Upper lobe of left lung (tissue), 6 donors: ENCODE measurements at regions not wholly inside any gene's neighbourhood (a gene's known extent, or its start where the extent isn't known, plus 50 kb on each side); places are given as distances from the start of the nearest gene placed in this dataset.

Source experiments
- ATAC-seq, 2 donors: fragments of 200-7000 bp; cut with Tn5 transposase; one replicate each; pipeline ENCODE4 v1.9.1; 2022; ENCODE audit warnings: mild to moderate bottlenecking in 2 of 2, moderate library complexity in 2 of 2; ENCODE audit not compliant: low FRiP score in 2 of 2
- DNase-seq, 2 donors: peaks; one replicate each; pipeline ENCODE4 v3.0.0-alpha.2; 2019 to 2020
- H3K27ac ChIP-seq, 4 donors: fragments of 200-600 bp; sonication (generic); one replicate each; pipeline ENCODE4 v1.5.1; 2016 to 2019
- H3K27me3 ChIP-seq, 4 donors: fragments of 200-600 bp; sonication (generic); one replicate each; pipeline ENCODE4 v1.5.1; 2017 to 2019
- H3K36me3 ChIP-seq, 4 donors: fragments of 200-600 bp; sonication (generic); one replicate each; pipeline ENCODE4 v1.5.1; 2016 to 2019
- H3K4me1 ChIP-seq, 4 donors: fragments of 200-600 bp; sonication (generic); one replicate each; pipeline ENCODE4 v1.5.1; 2018 to 2019
- H3K4me3 ChIP-seq, 4 donors: fragments of 200-600 bp; sonication (generic); one replicate each; pipeline ENCODE4 v1.5.1; 2017 to 2019; ENCODE audit warnings: mild to moderate bottlenecking in 2 of 4, moderate library complexity in 1 of 4
- H3K9me3 ChIP-seq, 4 donors: fragments of 200-600 bp; sonication (generic); one replicate each; pipeline ENCODE4 v1.5.1; 2018 to 2019
- CTCF ChIP-seq, 6 experiments: fragments of 450-650 bp in 4 of 6; fragments of 200-600 bp in 2 of 6; sonication (generic) in 2 of 6; IDR thresholded peaks; one replicate each; pipeline ENCODE4 v1.5.1; 2016 to 2019; ENCODE audit warnings: antibody characterized with exemption in 6 of 6
- EP300 ChIP-seq, 4 donors: sonication (generic); formaldehyde crosslinking; IDR thresholded peaks; one replicate each; pipeline ENCODE4 v1.5.1; 2017; ENCODE audit warnings: antibody characterized with exemption in 4 of 4, control low read depth in 2 of 4
- POLR2A ChIP-seq, 4 donors: fragments of 450-650 bp; IDR thresholded peaks; one replicate each; pipeline ENCODE4 v1.5.1; 2016 to 2017; ENCODE audit warnings: antibody characterized with exemption in 4 of 4, mild to moderate bottlenecking in 2 of 4
- POLR2AphosphoS5 ChIP-seq, 2 donors: sonication (generic); formaldehyde crosslinking; IDR thresholded peaks; one replicate each; pipeline ENCODE4 v1.5.1; 2017; ENCODE audit warnings: antibody characterized with exemption in 2 of 2
- WGBS, 2 donors: methylation state at CpG; one replicate each; pipeline ENCODE4 v1.1.5; 2017 to 2018; 5-methylcytosine and 5-hydroxymethylcytosine counted together
- donor health status: DM: no; HTN: no; CAD: no; lungs with moderate emphysema.
- donor health status: DM: no; HTN: yes; CAD: no; lungs with severe emphysema.

GRCh38 chr12:85557850-85558249 lies 277.8 kb downstream of the ALX1 start:
- Histone ChIP-seq H3K9me3 (no peaks in the 10 kb centered on the region), H3K27me3 (no peaks in the 10 kb centered on the region), H3K36me3 (no peaks in the 10 kb centered on the region), H3K27ac (no peak overlapping the region), H3K4me1 (no peaks in the 10 kb centered on the region), H3K4me3 (no peak overlapping the region)
- no peak for ATAC-seq
- no peak for DNase-seq
- 79 to 95% methylated on average over 1 of the region's 1 CpG for WGBS, 2 donors
- no peak for TF ChIP-seq POLR2AphosphoS5 (IDR thresholded peaks at IDR 0.05)
- TF ChIP-seq POLR2A (IDR thresholded peaks at IDR 0.05): no peak
- no peak for TF ChIP-seq EP300 (IDR thresholded peaks at IDR 0.05)
- TF ChIP-seq CTCF (IDR thresholded peaks at IDR 0.05): no peak

GRCh38 chr12:85558684-85559083 lies 277.5 kb downstream of the RASSF9 start:
- no peaks in the 10 kb centered on the region for H3K9me3 ChIP-seq
- TF ChIP-seq POLR2AphosphoS5 (IDR thresholded peaks at IDR 0.05) (no peak), POLR2A (IDR thresholded peaks at IDR 0.05) (no peak), EP300 (IDR thresholded peaks at IDR 0.05) (no peak), CTCF (IDR thresholded peaks at IDR 0.05) (no peak)
- H3K27me3 ChIP-seq: no peaks in the 10 kb centered on the region
- no peaks in the 10 kb centered on the region for H3K36me3 ChIP-seq
- H3K27ac ChIP-seq: no peak overlapping the region
- no peak overlapping the region for H3K4me3 ChIP-seq
- no peak for DNase-seq
- ATAC-seq: no peak
- H3K4me1 ChIP-seq: no peaks in the 10 kb centered on the region

DNA sequence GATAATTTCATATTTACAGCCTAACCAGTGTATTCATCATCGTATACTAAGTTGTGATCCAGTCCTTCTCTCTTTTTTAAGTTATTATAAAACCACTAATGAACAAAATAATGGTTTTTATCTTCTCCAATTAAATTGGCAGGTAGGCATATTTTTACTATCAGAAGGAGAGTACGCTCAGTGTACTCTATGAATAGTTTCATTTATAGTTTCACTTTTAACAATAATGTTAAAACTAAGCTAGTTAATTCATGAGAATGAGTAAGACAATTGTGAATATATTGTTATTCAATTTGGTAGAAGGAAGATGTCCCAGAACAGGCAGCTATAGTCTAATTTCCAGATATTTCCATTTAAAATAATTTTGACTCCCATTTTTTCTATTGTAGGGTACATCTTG lies 277.1 kb downstream of the RASSF9 start:
- H3K4me3 ChIP-seq: no peak overlapping the region
- ATAC-seq (no peak), DNase-seq (no peak)
- TF ChIP-seq POLR2A (IDR thresholded peaks at IDR 0.05): no peak
- TF ChIP-seq EP300 (IDR thresholded peaks at IDR 0.05): no peak
- TF ChIP-seq CTCF (IDR thresholded peaks at IDR 0.05): no peak
- no peak for TF ChIP-seq POLR2AphosphoS5 (IDR thresholded peaks at IDR 0.05)
- H3K27ac ChIP-seq: no peak overlapping the region
- WGBS, 2 donors: 79 to 93% methylated on average over 2 of the region's 2 CpGs
- H3K36me3 ChIP-seq: no peaks in the 10 kb centered on the region
- H3K9me3 ChIP-seq: no peaks in the 10 kb centered on the region
- H3K4me1 ChIP-seq: no peaks in the 10 kb centered on the region
- H3K27me3 ChIP-seq: no peaks in the 10 kb centered on the region

DNA sequence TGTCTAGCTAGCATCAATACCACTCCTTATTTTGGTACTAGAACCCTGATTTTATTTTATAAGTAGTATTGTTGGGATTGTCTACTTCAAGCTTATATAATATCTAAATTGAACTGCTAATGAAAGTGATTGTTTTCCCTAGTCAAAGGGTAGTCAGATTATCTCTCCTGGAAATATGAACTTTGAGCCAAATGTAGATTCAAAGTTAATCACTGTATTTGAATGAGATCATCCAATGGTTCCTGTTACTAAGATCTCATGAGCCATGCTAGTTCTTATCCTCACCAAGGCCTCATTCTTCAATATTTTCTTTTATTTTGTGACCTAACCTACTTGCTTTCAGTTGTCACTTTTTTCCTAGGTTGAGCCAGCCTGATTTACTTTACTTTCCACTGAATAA lies 276.7 kb downstream of the RASSF9 start:
- TF ChIP-seq POLR2AphosphoS5 (IDR thresholded peaks at IDR 0.05) (no peak), CTCF (IDR thresholded peaks at IDR 0.05) (no peak)
- no peaks in the 10 kb centered on the region for H3K9me3 ChIP-seq
- H3K4me1 ChIP-seq: no peaks in the 10 kb centered on the region
- no peak overlapping the region for H3K4me3 ChIP-seq
- H3K27ac ChIP-seq: no peak overlapping the region
- H3K27me3 ChIP-seq: no peaks in the 10 kb centered on the region
- no peak for DNase-seq
- no peak for ATAC-seq
- no peaks in the 10 kb centered on the region for H3K36me3 ChIP-seq

GRCh38 chr12:85562765-85563164 lies 273.4 kb downstream of the RASSF9 start:
- H3K4me3 ChIP-seq: no peak overlapping the region
- TF ChIP-seq CTCF (IDR thresholded peaks at IDR 0.05) (no peak), POLR2A (IDR thresholded peaks at IDR 0.05) (no peak), EP300 (IDR thresholded peaks at IDR 0.05) (no peak), POLR2AphosphoS5 (IDR thresholded peaks at IDR 0.05) (no peak)
- 88 to 94% methylated on average over 2 of the region's 2 CpGs for WGBS, 2 donors

More at GRCh38 chr12:85562765-85563164, 273.4 kb downstream of the RASSF9 start:
- no peak for DNase-seq
- no peak for ATAC-seq
- no peaks in the 10 kb centered on the region for H3K27me3 ChIP-seq
- H3K36me3 ChIP-seq: no peaks in the 10 kb centered on the region
- no peaks in the 10 kb centered on the region for H3K4me1 ChIP-seq
- no peak overlapping the region for H3K27ac ChIP-seq
- H3K9me3 ChIP-seq: no peaks in the 10 kb centered on the region
